ENCODE measurements at regions not wholly inside any gene's neighbourhood (a gene's known extent, or its start where the extent isn't known, plus 50 kb on each side); places are given as distances from the start of the nearest gene placed in this dataset.
A peak's percentile ranks its signal among the peaks of the same experiment; 100 is the strongest.
"Not testable (repeated sequence)": the region's sequence is repeated elsewhere in the genome, so short reads cannot be mapped to it uniquely, and the experiment has no call there.

DNA sequence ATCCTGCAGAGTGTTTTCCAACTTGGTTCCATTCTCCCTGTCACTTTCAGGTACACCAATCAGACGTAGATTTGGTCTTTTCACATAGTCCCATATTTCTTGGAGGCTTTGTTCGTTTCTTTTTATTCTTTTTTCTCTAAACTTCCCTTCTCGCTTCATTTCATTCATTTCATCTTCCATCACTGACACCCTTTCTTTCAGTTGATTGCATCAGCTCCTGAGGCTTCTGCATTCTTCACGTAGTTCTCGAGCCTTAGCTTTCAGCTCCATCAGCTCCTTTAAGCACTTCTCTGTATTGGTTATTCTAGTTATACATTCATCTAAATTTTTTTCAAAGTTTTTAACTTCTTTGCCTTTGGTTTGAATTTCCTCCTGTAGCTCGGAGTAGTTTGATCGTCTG, 140.1 kb downstream of the PLPPR4 start:
- H3K4me3 ChIP-seq (ENCODE audit: low read depth, low read length); H3K36me3 ChIP-seq (ENCODE audit: insufficient read depth); DNase-seq (ENCODE audit: extremely low spot score); H3K4me1 ChIP-seq (ENCODE audit: insufficient read depth); H3K27ac ChIP-seq (ENCODE audit: low read depth): not testable (repeated sequence)
- 97% methylated on average over 5 of the region's 7 CpGs for WGBS

DNA sequence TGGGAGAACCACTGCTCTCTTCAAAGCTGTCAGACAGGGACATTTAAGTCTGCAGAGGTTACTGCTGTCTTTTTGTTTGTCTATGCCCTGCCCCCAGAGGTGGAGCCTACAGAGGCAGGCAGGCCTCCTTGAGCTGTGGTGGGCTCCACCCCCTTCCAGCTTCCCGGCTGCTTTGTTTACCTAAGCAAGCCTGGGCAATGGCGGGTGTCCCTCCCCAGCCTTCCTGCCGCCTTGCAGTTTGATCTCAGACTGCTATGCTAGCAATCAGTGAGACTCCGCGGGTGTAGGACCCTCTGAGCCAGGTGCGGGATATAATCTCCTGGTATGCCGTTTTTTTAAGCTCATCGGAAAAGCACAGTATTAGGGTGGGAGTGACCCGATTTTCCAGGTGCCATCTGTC, 141.0 kb downstream of the PLPPR4 start:
- DNase-seq (ENCODE audit: extremely low spot score), result not testable (repeated sequence)
- WGBS, result 89% methylated on average over 9 of the region's 9 CpGs

DNA sequence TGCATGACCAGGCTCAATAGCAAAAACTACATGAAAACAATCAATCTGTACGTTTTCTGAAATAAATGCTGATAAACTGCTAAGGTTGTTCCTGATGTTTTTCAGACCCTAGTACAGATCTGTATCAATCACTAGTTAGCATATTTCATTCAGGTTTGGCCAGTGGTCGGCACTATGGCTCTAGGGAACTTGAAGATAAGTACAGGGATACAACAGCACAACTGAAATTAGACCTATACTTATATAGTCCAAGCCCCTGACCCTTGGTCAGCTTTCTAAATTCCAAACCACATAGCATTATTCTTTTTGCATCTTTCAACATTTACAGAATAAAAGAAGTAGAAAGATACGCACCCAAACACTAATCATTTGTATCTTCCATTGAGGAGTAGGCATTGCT, 142.7 kb downstream of the PLPPR4 start:
- DNase-seq (ENCODE audit: extremely low spot score), result no peak
- Histone ChIP-seq H3K27ac (ENCODE audit: low read depth) (no peak overlapping the region), H3K36me3 (ENCODE audit: insufficient read depth) (peaks cover 1% of the 10 kb centered on the region), H3K4me3 (ENCODE audit: low read depth, low read length) (no peak overlapping the region), H3K4me1 (ENCODE audit: insufficient read depth) (no peaks in the 10 kb centered on the region)
- WGBS, result 78% methylated on average over 3 of the region's 3 CpGs

More for the DNA sequence above, 141.0 kb downstream of the PLPPR4 start:
- not testable (repeated sequence) for H3K4me1 ChIP-seq (ENCODE audit: insufficient read depth); H3K36me3 ChIP-seq (ENCODE audit: insufficient read depth); H3K4me3 ChIP-seq (ENCODE audit: low read depth, low read length); H3K27ac ChIP-seq (ENCODE audit: low read depth)

DNA sequence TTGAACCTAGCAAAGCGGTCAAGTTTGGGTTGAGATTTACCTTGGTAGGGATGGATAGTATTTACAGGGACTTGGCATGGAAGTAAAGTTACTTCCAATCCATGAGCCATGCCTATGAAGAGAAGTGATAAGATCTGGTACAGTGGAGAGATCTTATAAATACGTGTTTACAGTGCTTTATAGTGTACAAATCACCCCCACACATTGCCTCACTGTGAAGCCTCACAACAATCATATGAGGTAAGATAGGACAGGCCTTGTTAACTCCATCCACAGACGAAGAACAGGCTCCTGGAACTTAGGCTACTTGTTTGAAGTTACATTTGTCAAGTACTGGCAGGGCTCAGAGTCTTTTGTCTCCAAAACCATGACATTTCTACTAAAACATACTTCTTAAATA, 159.8 kb downstream of the PLPPR4 start:
- 73% methylated on average over 3 of the region's 3 CpGs for WGBS
- H3K4me3 ChIP-seq (ENCODE audit: low read depth, low read length), result no peak overlapping the region
- no peak for DNase-seq (ENCODE audit: extremely low spot score)
- H3K36me3 ChIP-seq (ENCODE audit: insufficient read depth), result no peaks in the 10 kb centered on the region
- no peaks in the 10 kb centered on the region for H3K4me1 ChIP-seq (ENCODE audit: insufficient read depth)
- no peak overlapping the region for H3K27ac ChIP-seq (ENCODE audit: low read depth)

DNA sequence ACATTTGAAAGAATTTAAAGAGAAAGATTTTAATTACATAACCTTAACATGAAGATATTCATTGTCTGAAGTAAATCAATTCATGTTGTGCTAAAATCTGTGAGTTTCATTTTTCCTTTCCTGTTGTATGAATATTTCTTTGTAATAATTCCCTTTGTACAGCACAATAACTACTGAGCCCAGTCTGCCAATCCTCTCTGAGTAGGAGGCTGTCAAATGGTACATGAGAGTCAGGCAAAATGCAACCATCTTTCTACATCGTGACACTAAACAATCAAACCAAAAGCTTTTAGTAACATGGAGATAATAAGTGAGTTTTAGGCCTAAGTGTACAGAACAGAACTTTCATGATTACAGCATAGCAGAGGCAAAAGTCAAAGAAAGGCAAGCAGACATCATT, 165.5 kb downstream of the PLPPR4 start:
- WGBS, result 90% methylated on average over 1 of the region's 1 CpG
- Histone ChIP-seq H3K4me3 (ENCODE audit: low read depth, low read length) (no peak overlapping the region), H3K27ac (ENCODE audit: low read depth) (no peak overlapping the region), H3K4me1 (ENCODE audit: insufficient read depth) (no peaks in the 10 kb centered on the region), H3K36me3 (ENCODE audit: insufficient read depth) (no peaks in the 10 kb centered on the region)
- no peak for DNase-seq (ENCODE audit: extremely low spot score)

DNA sequence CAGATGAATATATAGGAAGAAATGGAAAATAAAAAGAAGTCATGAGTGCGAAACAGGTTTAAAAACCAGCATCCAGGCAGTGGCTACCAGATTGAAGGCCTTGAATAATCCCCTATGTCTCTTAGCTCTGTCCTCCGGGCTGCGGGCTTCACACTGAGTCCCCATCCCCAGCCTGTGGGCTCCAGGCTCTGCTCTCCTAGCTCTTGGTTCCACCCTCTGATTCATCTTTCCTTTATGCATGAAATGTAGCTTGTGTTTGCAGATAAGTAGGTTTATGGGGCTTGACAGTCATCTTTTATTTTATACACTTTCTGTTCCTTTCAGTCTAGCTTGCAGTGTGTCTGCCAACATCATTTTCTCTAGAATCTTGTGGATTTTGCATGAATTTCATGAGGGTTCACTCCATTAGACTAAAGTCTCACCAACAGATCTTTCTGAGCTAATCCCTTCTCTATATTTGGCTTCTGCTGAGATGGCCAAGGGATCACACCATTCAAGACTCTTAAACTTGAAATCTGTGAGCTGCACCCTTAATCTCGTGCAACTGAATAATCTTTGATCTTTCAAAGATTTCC, 174.5 kb downstream of the PLPPR4 start:
- no peak overlapping the region for H3K4me3 ChIP-seq (ENCODE audit: low read depth, low read length)
- no peak overlapping the region for H3K27ac ChIP-seq (ENCODE audit: low read depth)
- WGBS, result 71% methylated on average over 4 of the region's 4 CpGs
- no peaks in the 10 kb centered on the region for H3K36me3 ChIP-seq (ENCODE audit: insufficient read depth)
- DNase-seq (ENCODE audit: extremely low spot score), result no peak
- no peaks in the 10 kb centered on the region for H3K4me1 ChIP-seq (ENCODE audit: insufficient read depth)

DNA sequence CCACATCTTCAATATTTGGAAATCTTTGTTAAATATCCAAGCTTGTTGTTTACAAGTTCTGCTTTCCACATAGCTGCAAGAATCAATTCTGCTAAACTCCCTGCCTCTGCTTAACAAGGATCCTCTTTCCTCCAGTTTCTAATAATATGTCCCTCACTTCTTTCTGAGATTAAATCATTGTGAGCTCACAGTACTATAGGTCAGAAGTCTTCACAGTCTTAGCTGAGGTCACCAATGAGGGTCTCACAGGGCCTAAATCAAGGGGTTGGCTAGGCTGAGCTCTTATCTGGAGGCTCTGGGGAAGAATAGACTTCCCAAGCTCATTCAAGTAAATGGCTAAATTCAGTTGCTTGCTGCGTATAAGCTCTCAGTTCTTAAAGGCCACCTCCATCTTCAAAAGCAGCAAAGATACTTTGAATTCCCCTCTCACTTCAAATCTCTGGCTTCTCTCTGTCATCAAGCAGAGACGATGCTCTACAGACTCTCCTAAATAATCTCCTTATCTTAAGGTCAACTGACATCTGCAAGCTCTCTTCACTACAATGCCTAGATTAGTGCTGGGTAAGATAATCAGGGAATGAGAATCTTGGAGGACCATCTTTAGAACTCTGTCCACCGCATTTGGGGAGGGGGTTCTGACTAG, 175.3 kb downstream of the PLPPR4 start:
- no peak overlapping the region for H3K4me3 ChIP-seq (ENCODE audit: low read depth, low read length)
- 33% methylated on average over 3 of the region's 3 CpGs for WGBS
- no peaks in the 10 kb centered on the region for H3K36me3 ChIP-seq (ENCODE audit: insufficient read depth)
- DNase-seq (ENCODE audit: extremely low spot score), result no peak
- no peaks in the 10 kb centered on the region for H3K4me1 ChIP-seq (ENCODE audit: insufficient read depth)
- H3K27ac ChIP-seq (ENCODE audit: low read depth), result no peak overlapping the region

DNA sequence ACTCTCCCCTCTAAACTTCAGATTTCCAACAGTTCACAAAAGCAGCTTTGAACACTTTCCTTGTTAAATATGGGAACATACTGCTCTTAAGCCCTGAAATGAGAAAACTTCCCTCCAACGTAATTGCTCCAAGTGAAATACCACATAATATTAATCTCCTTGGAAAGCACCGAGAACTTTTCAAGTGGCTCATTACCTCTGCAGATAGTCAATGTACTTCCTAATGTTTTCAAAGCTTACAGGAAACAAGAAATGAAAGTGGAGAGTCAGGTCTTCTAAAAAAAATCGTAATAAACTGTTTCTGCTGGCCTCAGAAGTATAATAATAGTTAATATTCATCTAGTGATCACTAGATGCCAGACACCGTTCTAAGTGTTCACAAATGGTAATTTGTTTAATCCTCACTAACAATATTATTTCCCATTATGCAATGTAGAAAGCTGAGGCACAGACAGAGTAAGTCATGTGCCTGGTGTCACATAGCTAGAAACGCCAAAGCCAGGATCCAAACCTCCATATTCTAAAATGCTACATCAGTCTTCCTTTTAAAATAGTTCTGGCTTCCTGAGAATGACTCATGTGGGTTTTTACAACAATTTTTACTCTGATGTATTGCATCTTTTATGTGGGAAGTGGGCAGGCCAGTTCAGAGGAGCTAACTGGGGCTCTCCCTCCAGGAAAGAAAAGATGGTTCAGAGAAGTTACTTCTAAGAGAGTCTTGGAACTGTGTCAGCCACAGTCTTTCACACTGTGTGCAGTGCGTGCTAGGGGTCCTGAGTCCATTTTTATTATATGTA, 177.2 kb downstream of the PLPPR4 start:
- WGBS, result 48% methylated on average over 6 of the region's 6 CpGs
- Histone ChIP-seq H3K36me3 (ENCODE audit: insufficient read depth) (no peaks in the 10 kb centered on the region), H3K4me1 (ENCODE audit: insufficient read depth) (no peaks in the 10 kb centered on the region), H3K27ac (ENCODE audit: low read depth) (peak overlapping the region; percentile 10), H3K4me3 (ENCODE audit: low read depth, low read length) (no peak overlapping the region)
- DNase-seq (ENCODE audit: extremely low spot score), result no peak

DNA sequence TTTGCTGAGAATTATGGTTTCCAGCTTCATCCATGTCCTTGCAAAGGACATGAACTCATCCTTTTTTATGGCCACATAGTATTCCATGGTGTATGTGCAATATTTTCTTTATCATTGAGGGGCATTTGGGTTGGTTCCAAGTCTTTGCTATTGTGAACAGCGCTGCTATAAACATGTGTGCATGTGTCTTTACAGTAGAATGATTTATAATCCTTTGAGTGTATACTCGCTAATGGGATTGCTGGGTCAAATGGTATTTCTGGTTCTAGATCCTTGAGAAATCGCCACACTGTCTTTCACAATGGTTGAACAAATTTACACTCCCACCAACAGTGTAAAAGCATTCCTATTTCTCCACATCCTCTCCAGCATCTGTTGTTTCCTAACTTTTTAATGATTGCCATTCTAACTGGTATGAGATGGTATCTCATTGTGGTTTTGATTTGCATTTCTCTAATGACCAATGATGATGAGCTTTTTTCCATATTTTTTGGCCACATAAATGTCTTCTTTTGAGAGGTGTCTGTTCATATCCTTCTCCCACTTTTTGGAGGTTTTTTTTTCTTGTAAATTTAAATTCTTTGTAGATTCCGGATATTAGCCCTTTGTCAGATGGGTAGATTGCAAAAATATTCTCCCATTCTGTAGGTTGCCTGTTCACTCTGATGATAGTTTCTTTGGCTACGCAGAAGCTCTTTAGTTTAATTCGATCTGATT, 180.1 kb downstream of the PLPPR4 start:
- WGBS, result 95% methylated on average over 6 of the region's 6 CpGs
- H3K27ac ChIP-seq (ENCODE audit: low read depth); H3K4me3 ChIP-seq (ENCODE audit: low read depth, low read length); H3K36me3 ChIP-seq (ENCODE audit: insufficient read depth); DNase-seq (ENCODE audit: extremely low spot score); H3K4me1 ChIP-seq (ENCODE audit: insufficient read depth): not testable (repeated sequence)

DNA sequence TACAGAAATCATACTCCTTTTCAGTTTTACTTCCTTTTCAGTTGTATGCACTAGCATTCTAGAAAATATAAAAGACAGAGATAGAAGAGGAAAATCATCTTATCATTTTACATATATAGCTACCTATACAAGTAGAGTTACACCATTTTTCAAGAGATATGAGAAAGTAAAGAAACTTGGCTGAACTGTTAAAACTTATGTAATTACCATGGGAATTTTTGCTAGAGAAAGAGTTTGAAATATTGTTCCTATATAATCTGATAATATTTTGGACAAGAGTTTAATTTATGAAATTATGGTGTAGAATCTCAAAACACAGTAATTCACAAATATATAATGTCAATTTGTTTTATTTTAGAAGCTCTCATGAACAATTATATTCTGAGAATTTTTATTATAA, 180.8 kb downstream of the PLPPR4 start:
- Histone ChIP-seq H3K4me1 (ENCODE audit: insufficient read depth) (no peaks in the 10 kb centered on the region), H3K4me3 (ENCODE audit: low read depth, low read length) (no peak overlapping the region), H3K36me3 (ENCODE audit: insufficient read depth) (no peaks in the 10 kb centered on the region), H3K27ac (ENCODE audit: low read depth) (no peak overlapping the region)
- DNase-seq (ENCODE audit: extremely low spot score), result no peak

DNA sequence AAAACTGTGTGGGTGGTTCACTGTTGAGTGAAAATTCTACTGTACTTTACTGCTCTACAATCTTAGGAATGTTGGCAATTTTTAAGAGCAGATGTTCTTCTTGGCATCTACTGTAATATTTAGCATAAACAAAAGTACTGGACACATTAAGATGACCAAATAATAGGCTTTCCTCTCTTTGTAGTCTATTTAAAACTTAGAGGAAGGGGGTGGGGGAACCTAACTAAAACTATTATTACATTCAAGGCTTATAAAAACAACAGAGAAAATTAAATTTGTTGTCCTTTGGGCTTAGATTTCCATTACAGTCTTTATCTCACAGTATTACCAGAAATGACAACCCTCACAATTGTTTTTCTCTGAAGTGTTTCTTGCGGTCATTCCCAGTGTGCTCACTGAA, 181.2 kb downstream of the PLPPR4 start:
- H3K36me3 ChIP-seq (ENCODE audit: insufficient read depth), result no peaks in the 10 kb centered on the region
- no peaks in the 10 kb centered on the region for H3K4me1 ChIP-seq (ENCODE audit: insufficient read depth)
- no peak overlapping the region for H3K27ac ChIP-seq (ENCODE audit: low read depth)
- peak; percentile 25 for DNase-seq (ENCODE audit: extremely low spot score)
- 52% methylated on average over 1 of the region's 1 CpG for WGBS
- H3K4me3 ChIP-seq (ENCODE audit: low read depth, low read length), result no peak overlapping the region

DNA sequence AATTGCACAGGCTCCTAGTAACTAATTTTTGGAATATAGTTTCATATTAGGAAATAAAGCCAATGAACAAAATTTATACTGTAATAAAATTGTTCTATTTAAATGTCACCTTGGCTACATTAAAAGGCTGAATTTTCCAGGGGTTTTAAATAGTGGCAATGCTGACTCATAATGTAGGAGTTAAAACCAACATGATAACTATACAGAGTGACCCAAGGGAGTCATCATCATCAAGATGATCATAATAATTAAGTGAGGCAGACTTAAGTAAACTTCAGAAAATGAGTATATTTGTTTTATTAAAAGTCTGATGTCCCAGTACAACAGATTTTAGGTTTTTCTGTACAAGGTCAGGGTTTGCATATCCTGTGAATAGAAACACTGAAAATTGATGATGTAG, 183.4 kb downstream of the PLPPR4 start:
- Histone ChIP-seq H3K36me3 (ENCODE audit: insufficient read depth) (no peaks in the 10 kb centered on the region), H3K27ac (ENCODE audit: low read depth) (no peak overlapping the region), H3K4me1 (ENCODE audit: insufficient read depth) (no peaks in the 10 kb centered on the region), H3K4me3 (ENCODE audit: low read depth, low read length) (no peak overlapping the region)
- no peak for DNase-seq (ENCODE audit: extremely low spot score)

DNA sequence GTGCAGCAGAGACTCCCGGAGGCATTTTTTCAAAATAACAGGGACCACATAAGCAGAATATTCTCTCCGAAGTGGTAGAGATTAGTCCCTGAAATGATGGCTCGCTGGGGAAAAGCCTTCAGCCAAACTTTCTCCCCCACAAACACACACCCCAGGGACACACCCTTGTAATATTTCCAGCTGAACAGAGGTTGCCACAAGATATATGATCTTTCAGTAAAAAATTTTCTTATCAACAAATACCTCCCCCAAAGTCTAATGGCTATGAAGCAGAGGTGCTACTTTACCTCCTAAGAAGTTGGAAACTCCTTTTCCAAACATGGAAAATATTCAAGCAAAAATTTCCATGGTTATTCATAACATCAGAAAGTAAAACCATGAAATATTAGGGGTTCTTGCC, 190.2 kb upstream of the PALMD start:
- 80% methylated on average over 3 of the region's 3 CpGs for WGBS

DNA sequence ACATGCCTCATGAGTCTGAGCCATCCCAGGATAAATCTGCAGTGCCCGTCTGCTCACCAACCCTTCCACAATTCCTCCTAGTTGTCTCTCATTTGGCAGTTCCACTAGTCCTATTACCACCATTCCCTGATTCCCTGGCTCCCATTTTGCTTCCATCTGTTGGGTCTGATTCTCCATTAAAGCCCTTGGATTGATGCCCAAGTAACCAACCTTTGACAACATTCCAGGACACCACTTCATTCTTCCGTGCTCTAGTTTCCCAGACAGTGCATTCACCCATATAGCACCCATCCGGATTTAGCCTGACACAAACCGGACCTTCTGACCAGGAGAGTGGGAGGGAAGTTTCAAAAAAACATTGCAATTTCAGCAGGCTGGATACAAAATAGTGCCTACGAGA, 189.4 kb upstream of the PALMD start:
- WGBS, result 85% methylated on average over 5 of the region's 5 CpGs
- no peak for DNase-seq (ENCODE audit: extremely low spot score)
- no peak overlapping the region for H3K27ac ChIP-seq (ENCODE audit: low read depth)
- no peaks in the 10 kb centered on the region for H3K4me1 ChIP-seq (ENCODE audit: insufficient read depth)
- no peaks in the 10 kb centered on the region for H3K36me3 ChIP-seq (ENCODE audit: insufficient read depth)
- no peak overlapping the region for H3K4me3 ChIP-seq (ENCODE audit: low read depth, low read length)

More for the DNA sequence above, 190.2 kb upstream of the PALMD start:
- Histone ChIP-seq H3K36me3 (ENCODE audit: insufficient read depth) (no peaks in the 10 kb centered on the region), H3K4me3 (ENCODE audit: low read depth, low read length) (no peak overlapping the region), H3K4me1 (ENCODE audit: insufficient read depth) (no peaks in the 10 kb centered on the region), H3K27ac (ENCODE audit: low read depth) (no peak overlapping the region)
- no peak for DNase-seq (ENCODE audit: extremely low spot score)
